SK-N-SH (cell line): ENCODE measurements at regions not wholly inside any gene's neighbourhood (a gene's known extent, or its start where the extent isn't known, plus 50 kb on each side); places are given as distances from the start of the nearest gene placed in this dataset.

ENCODE experiments used
- POLR2AphosphoS5 ChIP-seq: IDR thresholded peaks from 2 replicates; pipeline ENCODE4 v1.6.1; 2012; ENCODE audit warnings: low read depth, low read length
- TAF1 ChIP-seq: IDR thresholded peaks from 2 replicates; pipeline ENCODE4 v1.6.1; 2012; ENCODE audit warnings: low read depth, mild to moderate bottlenecking, low read length, moderate library complexity, borderline replicate concordance
- TF ChIP-seq, protein P1 (sequence below): fragments of 200-600 bp; sonication (generic); IDR thresholded peaks from 2 replicates; pipeline ENCODE4 v1.6.1; 2017; ENCODE audit warnings: antibody characterized with exemption, mild to moderate bottlenecking, moderate library complexity
- TF ChIP-seq, protein P2 (sequence below): fragments of 150-350 bp; IDR thresholded peaks from 2 replicates; pipeline ENCODE4 v1.6.1; 2017; ENCODE audit warnings: antibody characterized with exemption, low read length, low read depth, borderline replicate concordance

DNA sequence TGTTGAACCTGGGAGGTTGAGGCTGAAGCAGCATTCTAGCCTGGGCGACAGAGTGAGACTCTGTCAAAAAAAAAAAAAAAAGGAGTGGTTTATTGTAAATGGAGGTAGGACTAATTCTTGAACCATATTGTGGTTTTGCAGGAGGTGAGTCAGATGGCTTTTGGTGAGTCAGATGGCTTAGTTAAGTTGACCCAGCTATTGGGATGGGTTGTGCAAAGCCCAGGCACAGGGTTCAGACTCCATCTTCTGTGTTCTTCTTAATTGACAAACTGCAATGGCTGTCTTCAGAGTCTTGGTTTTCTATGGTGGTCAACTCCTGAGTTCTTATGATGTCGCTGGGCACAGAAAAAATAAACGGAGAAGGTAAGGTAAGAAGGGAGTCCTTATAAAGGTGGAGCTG, 182.7 kb downstream of the ADAMTS15 start:
- TF ChIP-seq, protein P1, sequence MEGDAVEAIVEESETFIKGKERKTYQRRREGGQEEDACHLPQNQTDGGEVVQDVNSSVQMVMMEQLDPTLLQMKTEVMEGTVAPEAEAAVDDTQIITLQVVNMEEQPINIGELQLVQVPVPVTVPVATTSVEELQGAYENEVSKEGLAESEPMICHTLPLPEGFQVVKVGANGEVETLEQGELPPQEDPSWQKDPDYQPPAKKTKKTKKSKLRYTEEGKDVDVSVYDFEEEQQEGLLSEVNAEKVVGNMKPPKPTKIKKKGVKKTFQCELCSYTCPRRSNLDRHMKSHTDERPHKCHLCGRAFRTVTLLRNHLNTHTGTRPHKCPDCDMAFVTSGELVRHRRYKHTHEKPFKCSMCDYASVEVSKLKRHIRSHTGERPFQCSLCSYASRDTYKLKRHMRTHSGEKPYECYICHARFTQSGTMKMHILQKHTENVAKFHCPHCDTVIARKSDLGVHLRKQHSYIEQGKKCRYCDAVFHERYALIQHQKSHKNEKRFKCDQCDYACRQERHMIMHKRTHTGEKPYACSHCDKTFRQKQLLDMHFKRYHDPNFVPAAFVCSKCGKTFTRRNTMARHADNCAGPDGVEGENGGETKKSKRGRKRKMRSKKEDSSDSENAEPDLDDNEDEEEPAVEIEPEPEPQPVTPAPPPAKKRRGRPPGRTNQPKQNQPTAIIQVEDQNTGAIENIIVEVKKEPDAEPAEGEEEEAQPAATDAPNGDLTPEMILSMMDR = no peak
- TF ChIP-seq TAF1 = no peak
- no peak for TF ChIP-seq POLR2AphosphoS5
- TF ChIP-seq, protein P2, sequence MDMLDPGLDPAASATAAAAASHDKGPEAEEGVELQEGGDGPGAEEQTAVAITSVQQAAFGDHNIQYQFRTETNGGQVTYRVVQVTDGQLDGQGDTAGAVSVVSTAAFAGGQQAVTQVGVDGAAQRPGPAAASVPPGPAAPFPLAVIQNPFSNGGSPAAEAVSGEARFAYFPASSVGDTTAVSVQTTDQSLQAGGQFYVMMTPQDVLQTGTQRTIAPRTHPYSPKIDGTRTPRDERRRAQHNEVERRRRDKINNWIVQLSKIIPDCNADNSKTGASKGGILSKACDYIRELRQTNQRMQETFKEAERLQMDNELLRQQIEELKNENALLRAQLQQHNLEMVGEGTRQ = no peak
